GM12878 (cell line): ENCODE measurements at regions not wholly inside any gene's neighbourhood (a gene's known extent, or its start where the extent isn't known, plus 50 kb on each side); places are given as distances from the start of the nearest gene placed in this dataset.

Experiments used
- BHLHE40 ChIP-seq, 2 experiments: fragments of 450-650 bp in 1 of 2; IDR thresholded peaks; 2 replicates each; pipeline ENCODE4 v1.6.1; 2011 to 2017; ENCODE audit warnings: low read depth in 2 of 2, borderline replicate concordance in 1 of 2, improper control_type of control experiment in 1 of 2, low read length in 1 of 2, mild to moderate bottlenecking in 1 of 2
- EZH2 ChIP-seq: IDR thresholded peaks from 2 replicates; pipeline ENCODE4 v1.6.1; 2012; ENCODE audit warnings: low read depth, mild to moderate bottlenecking, control low read depth, inconsistent platforms, low read length, borderline replicate concordance; ENCODE audit not compliant: control insufficient read depth
- FOXM1 ChIP-seq: IDR thresholded peaks from 2 replicates; pipeline ENCODE4 v1.6.1; 2012; ENCODE audit warnings: low read depth, mild to moderate bottlenecking, inconsistent platforms, low read length, moderate library complexity
- PAX5 ChIP-seq: IDR thresholded peaks from 2 replicates; pipeline ENCODE4 v1.6.1; 2011; ENCODE audit warnings: low read depth, low read length, borderline replicate concordance
- POLR2A ChIP-seq: IDR thresholded peaks from 2 replicates; pipeline ENCODE4 v1.6.1; 2011; ENCODE audit warnings: low read depth, mild to moderate bottlenecking, low read length
- POLR2AphosphoS2 ChIP-seq: IDR thresholded peaks from 2 replicates; pipeline ENCODE4 v1.6.1; 2011; ENCODE audit warnings: low read depth, mild to moderate bottlenecking, low read length, improper control_type of control experiment, moderate library complexity
- POLR2AphosphoS5 ChIP-seq: IDR thresholded peaks from 2 replicates; pipeline ENCODE4 v1.6.1; 2011; ENCODE audit warnings: mild to moderate bottlenecking, low read length, inconsistent platforms
- RAD21 ChIP-seq: IDR thresholded peaks from 2 replicates; pipeline ENCODE4 v1.6.1; 2011; ENCODE audit warnings: mild to moderate bottlenecking, low read depth, low read length, moderate library complexity; ENCODE audit not compliant: insufficient read depth
- SMAD5 ChIP-seq: IDR thresholded peaks from 2 replicates; pipeline ENCODE4 v1.6.1; 2016; ENCODE audit warnings: antibody characterized with exemption, low read depth
- TF ChIP-seq, protein P1 (sequence below), 3 experiments: IDR thresholded peaks in 2 of 3; conservative IDR thresholded peaks in 1 of 3; 2 replicates each; pipeline ENCODE4 v1.5.1; 2011; ENCODE audit warnings: low read depth in 3 of 3, low read length in 3 of 3, mild to moderate bottlenecking in 3 of 3, control low read depth in 2 of 3, moderate library complexity in 2 of 3, inconsistent platforms in 1 of 3, mixed read lengths in 1 of 3; ENCODE audit not compliant: control insufficient read depth in 2 of 3, insufficient read depth in 1 of 3; ENCODE audit errors: extremely low read depth in 1 of 3
- TF ChIP-seq, protein P2 (sequence below): IDR thresholded peaks from 2 replicates; pipeline ENCODE4 v1.6.1; 2012; ENCODE audit warnings: improper control_type of control experiment, low read depth, low read length; ENCODE audit not compliant: insufficient replicate concordance

DNA sequence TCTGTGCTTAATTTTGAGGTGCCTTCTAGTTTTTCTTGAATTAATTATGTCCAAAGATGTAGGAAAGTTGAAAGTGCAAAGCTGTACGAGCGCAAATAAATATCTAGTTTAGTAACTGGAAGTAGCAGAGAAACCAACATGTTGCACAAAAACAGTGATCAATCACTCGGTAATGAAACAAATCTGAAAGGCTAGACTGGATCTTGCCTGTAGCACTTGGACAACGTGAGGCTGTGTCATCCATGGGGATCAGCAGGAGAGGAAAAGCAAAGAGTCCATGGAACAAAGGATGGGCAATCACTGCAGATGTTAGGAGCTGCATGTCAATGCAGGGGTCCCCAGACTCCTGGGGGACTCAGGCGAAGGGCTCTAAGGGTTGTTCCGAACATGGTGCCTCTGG is 424.2 kb downstream of the IRX1 start:
- TF ChIP-seq SMAD5 (no peak), POLR2AphosphoS5 (no peak), POLR2A (no peak), PAX5 (no peak), POLR2AphosphoS2 (no peak), RAD21 (no peak), FOXM1 (no peak), BHLHE40 (IDR thresholded peaks at IDR 0.05; ENCODE audit: borderline replicate concordance in 1 of 2, low read depth in 2 of 2, low read length in 1 of 2) (no peak), EZH2 (no peak)
- TF ChIP-seq, protein P1, sequence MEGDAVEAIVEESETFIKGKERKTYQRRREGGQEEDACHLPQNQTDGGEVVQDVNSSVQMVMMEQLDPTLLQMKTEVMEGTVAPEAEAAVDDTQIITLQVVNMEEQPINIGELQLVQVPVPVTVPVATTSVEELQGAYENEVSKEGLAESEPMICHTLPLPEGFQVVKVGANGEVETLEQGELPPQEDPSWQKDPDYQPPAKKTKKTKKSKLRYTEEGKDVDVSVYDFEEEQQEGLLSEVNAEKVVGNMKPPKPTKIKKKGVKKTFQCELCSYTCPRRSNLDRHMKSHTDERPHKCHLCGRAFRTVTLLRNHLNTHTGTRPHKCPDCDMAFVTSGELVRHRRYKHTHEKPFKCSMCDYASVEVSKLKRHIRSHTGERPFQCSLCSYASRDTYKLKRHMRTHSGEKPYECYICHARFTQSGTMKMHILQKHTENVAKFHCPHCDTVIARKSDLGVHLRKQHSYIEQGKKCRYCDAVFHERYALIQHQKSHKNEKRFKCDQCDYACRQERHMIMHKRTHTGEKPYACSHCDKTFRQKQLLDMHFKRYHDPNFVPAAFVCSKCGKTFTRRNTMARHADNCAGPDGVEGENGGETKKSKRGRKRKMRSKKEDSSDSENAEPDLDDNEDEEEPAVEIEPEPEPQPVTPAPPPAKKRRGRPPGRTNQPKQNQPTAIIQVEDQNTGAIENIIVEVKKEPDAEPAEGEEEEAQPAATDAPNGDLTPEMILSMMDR (IDR thresholded peaks at IDR 0.05 in 2 of 3, conservative IDR thresholded peaks at IDR 0.05 in 1 of 3; ENCODE audit: control insufficient read depth in 2 of 3, extremely low read depth in 1 of 3, insufficient read depth in 1 of 3, low read depth in 3 of 3, low read length in 3 of 3), result no peak
- TF ChIP-seq, protein P2, sequence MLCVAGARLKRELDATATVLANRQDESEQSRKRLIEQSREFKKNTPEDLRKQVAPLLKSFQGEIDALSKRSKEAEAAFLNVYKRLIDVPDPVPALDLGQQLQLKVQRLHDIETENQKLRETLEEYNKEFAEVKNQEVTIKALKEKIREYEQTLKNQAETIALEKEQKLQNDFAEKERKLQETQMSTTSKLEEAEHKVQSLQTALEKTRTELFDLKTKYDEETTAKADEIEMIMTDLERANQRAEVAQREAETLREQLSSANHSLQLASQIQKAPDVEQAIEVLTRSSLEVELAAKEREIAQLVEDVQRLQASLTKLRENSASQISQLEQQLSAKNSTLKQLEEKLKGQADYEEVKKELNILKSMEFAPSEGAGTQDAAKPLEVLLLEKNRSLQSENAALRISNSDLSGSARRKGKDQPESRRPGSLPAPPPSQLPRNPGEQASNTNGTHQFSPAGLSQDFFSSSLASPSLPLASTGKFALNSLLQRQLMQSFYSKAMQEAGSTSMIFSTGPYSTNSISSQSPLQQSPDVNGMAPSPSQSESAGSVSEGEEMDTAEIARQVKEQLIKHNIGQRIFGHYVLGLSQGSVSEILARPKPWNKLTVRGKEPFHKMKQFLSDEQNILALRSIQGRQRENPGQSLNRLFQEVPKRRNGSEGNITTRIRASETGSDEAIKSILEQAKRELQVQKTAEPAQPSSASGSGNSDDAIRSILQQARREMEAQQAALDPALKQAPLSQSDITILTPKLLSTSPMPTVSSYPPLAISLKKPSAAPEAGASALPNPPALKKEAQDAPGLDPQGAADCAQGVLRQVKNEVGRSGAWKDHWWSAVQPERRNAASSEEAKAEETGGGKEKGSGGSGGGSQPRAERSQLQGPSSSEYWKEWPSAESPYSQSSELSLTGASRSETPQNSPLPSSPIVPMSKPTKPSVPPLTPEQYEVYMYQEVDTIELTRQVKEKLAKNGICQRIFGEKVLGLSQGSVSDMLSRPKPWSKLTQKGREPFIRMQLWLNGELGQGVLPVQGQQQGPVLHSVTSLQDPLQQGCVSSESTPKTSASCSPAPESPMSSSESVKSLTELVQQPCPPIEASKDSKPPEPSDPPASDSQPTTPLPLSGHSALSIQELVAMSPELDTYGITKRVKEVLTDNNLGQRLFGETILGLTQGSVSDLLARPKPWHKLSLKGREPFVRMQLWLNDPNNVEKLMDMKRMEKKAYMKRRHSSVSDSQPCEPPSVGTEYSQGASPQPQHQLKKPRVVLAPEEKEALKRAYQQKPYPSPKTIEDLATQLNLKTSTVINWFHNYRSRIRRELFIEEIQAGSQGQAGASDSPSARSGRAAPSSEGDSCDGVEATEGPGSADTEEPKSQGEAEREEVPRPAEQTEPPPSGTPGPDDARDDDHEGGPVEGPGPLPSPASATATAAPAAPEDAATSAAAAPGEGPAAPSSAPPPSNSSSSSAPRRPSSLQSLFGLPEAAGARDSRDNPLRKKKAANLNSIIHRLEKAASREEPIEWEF, result no peak
